Endothelial cell of umbilical vein (primary cell): ENCODE measurements at regions not wholly inside any gene's neighbourhood (a gene's known extent, or its start where the extent isn't known, plus 50 kb on each side); places are given as distances from the start of the nearest gene placed in this dataset.

Experiments used
- BruUV-seq: library from RNA; stranded (reverse); fragments of 400-500 nt; replicated peaks from 2 replicates; lab custom pipeline; 2021; lab: Mats Ljungman, UMichigan
- CTCF ChIA-PET: fragments of 300-600, 350-600 bp; sonication (Branson Sonifier 250); formaldehyde crosslinking; loops from one replicate; lab custom pipeline; 2021; ENCODE audit warnings: antibody characterized with exemption, inconsistent platforms; lab: Charles Lee
- POLR2A ChIA-PET: fragments of 300-600, 350-600 bp; sonication (Branson Sonifier 250); formaldehyde crosslinking; loops from one replicate; lab custom pipeline; 2021; ENCODE audit warnings: antibody characterized with exemption, inconsistent platforms; lab: Charles Lee
- DNase-seq: peaks from one replicate; pipeline ENCODE4 v3.0.0-alpha.2; 2011; ENCODE audit warnings: low read depth, low spot score
- FAIRE-seq: peaks from 2 replicates; lab custom pipeline; 2011; peaks lifted over from hg19 to GRCh38; lab: Jason Lieb, UNC
- H2AFZ ChIP-seq: 2 replicates; pipeline ENCODE4 v1.6.0; 2012; ENCODE audit warnings: low read depth, low read length, control low read depth, inconsistent platforms
- H3K27ac ChIP-seq: 2 replicates; pipeline ENCODE4 v1.5.1; 2011; ENCODE audit warnings: low read depth, mild to moderate bottlenecking, control low read depth, low read length, moderate library complexity; ENCODE audit not compliant: insufficient read depth
- H3K27me3 ChIP-seq, 2 experiments: 2 replicates each; pipeline versions ENCODE4 v1.6.0 to v1.6.1; 2011; ENCODE audit warnings: low read length in 2 of 2, mixed read lengths in 1 of 2; ENCODE audit not compliant: control insufficient read depth in 2 of 2, insufficient read depth in 2 of 2
- H3K36me3 ChIP-seq, 2 experiments: 2 replicates in 1 of 2; 3 replicates in 1 of 2; pipeline ENCODE4 v1.5.1; 2011; ENCODE audit warnings: low read length in 2 of 2, mild to moderate bottlenecking in 1 of 2, moderate library complexity in 1 of 2; ENCODE audit not compliant: control insufficient read depth in 2 of 2, insufficient read depth in 2 of 2; ENCODE audit errors: extremely low read depth in 1 of 2
- H3K4me1 ChIP-seq: 3 replicates; pipeline ENCODE4 v1.5.1; 2011; ENCODE audit warnings: mild to moderate bottlenecking, low read length; ENCODE audit not compliant: control insufficient read depth, insufficient read depth; ENCODE audit errors: extremely low read depth
- H3K4me2 ChIP-seq: 2 replicates; pipeline ENCODE4 v1.6.1; 2011; ENCODE audit warnings: low read length, control low read depth, mixed read lengths; ENCODE audit not compliant: insufficient read depth
- H3K4me3 ChIP-seq, 3 experiments: fragments of 200-600 bp in 1 of 3; sonication (generic), shearing (Covaris generic) in 1 of 3; replicated peaks in 1 of 3; 2 replicates each; pipeline ENCODE4 v1.5.1; 2011 to 2016; ENCODE audit warnings: control low read depth in 3 of 3, low read length in 3 of 3, mild to moderate bottlenecking in 2 of 3, inconsistent platforms in 1 of 3, low read depth in 1 of 3, moderate library complexity in 1 of 3; ENCODE audit not compliant: insufficient read depth in 1 of 3
- H3K79me2 ChIP-seq: 2 replicates; pipeline ENCODE4 v1.6.0; 2012; ENCODE audit warnings: low read length, inconsistent platforms; ENCODE audit not compliant: control insufficient read depth, insufficient read depth
- H3K9ac ChIP-seq: replicated peaks from 2 replicates; pipeline ENCODE3; 2011; ENCODE audit warnings: low read length, control low read depth; ENCODE audit not compliant: insufficient read depth; ENCODE audit errors: extremely low read depth
- H3K9me1 ChIP-seq: replicated peaks from 3 replicates; pipeline ENCODE4 v1.6.0; 2011; ENCODE audit warnings: mild to moderate bottlenecking, low read length; ENCODE audit not compliant: control insufficient read depth, insufficient read depth; ENCODE audit errors: extremely low read depth
- H3K9me3 ChIP-seq: replicated peaks from 2 replicates; pipeline ENCODE4 v1.5.1; 2012; ENCODE audit warnings: low read length, inconsistent platforms; ENCODE audit not compliant: control insufficient read depth, insufficient read depth
- H4K20me1 ChIP-seq: replicated peaks from 2 replicates; pipeline ENCODE3; 2011; ENCODE audit warnings: mild to moderate bottlenecking, low read length; ENCODE audit not compliant: control insufficient read depth, insufficient read depth; ENCODE audit errors: extremely low read depth
- EZH2 ChIP-seq: IDR thresholded peaks from 2 replicates; pipeline ENCODE4 v1.6.1; 2012; ENCODE audit warnings: borderline replicate concordance, low read depth, mild to moderate bottlenecking, moderate library complexity, low read length, inconsistent platforms; ENCODE audit not compliant: severe bottlenecking
- FOS ChIP-seq: IDR thresholded peaks from 2 replicates; pipeline ENCODE4 v1.6.1; 2011; ENCODE audit warnings: mild to moderate bottlenecking, low read length, moderate library complexity, borderline replicate concordance; ENCODE audit not compliant: insufficient read depth
- GATA2 ChIP-seq: IDR thresholded peaks from 2 replicates; pipeline ENCODE4 v1.7.0; 2011; ENCODE audit warnings: low read depth, mild to moderate bottlenecking, moderate library complexity, mixed read lengths, low read length; ENCODE audit not compliant: insufficient read length, insufficient read depth
- JUN ChIP-seq: IDR thresholded peaks from 2 replicates; pipeline ENCODE4 v1.6.1; 2011; ENCODE audit warnings: borderline replicate concordance, low read depth; ENCODE audit not compliant: insufficient read length, insufficient read depth
- MYC ChIP-seq: IDR thresholded peaks from one replicate; pipeline ENCODE4 v1.6.1; 2011; ENCODE audit warnings: mild to moderate bottlenecking, low read depth, low read length
- POLR2A ChIP-seq: IDR thresholded peaks from 2 replicates; pipeline ENCODE4 v1.6.1; 2012; ENCODE audit warnings: low read depth, mild to moderate bottlenecking, control low read depth, low read length
- POLR2AphosphoS5 ChIP-seq: IDR thresholded peaks from 2 replicates; pipeline ENCODE4 v1.6.1; 2012; ENCODE audit warnings: low read depth, mild to moderate bottlenecking, control low read depth, low read length, moderate library complexity; ENCODE audit not compliant: insufficient read depth
- dilution Hi-C: fragments of 300-500 bp; cut with MboI; formaldehyde crosslinking; loops from one replicate; pipeline ENCODE4 v1.15.0; 2019; ENCODE audit warnings: low sequenced_read_pairs; ENCODE audit not compliant: extremely low pct_ligation_motif_present
- intact Hi-C: fragments of 100-400 bp; cut with micrococcal nuclease; formaldehyde crosslinking; loops from one replicate; pipeline ENCODE4 v1.10.0; 2022
- TF ChIP-seq, protein P1 (sequence below): IDR thresholded peaks from 2 replicates; pipeline ENCODE4 v1.6.1; 2011; ENCODE audit not compliant: insufficient read depth, insufficient read length
- TF ChIP-seq, protein P2 (sequence below), 2 donors: IDR thresholded peaks; 1 replicate in 1 of 2; 2 replicates in 1 of 2; pipeline ENCODE4 v1.5.1; 2011; ENCODE audit warnings: low read length in 2 of 2, mild to moderate bottlenecking in 2 of 2, moderate library complexity in 2 of 2, control low read depth in 1 of 2, inconsistent platforms in 1 of 2, low read depth in 1 of 2; ENCODE audit not compliant: insufficient read depth in 1 of 2; ENCODE audit errors: extremely low read depth in 1 of 2

DNA sequence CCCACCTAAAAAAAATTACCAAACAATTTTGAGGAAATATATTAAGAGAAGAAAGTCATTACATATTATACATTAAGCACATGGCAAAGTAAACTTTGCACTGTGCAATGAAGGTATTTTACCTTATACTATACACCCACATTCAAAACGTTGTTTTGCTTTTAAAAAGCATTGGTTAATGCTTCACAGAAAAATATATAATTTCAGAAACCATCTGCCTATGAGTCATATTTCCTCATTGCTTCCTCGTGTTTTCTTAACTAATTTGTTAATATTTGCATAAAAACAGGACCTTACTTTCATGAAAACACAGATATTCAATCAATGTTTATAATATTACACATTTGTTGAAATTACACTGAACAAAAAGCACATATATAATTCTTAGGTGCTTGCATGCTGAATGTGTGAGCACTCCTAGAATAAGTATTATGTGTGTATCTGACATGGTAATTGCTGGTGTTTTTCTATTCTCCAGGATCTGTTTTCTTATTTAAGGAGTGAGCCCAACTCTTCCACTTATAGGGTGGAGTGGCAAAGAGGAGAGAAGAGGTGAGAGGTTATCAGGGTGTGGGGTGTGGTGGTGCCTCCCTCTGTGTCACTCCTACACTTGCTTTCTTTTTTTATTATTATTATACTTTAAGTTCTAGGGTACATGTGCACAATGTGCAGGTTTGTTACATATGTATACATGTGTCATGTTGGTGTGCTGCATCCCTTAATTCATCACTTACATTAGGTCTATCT lies 95.1 kb upstream of the IQCM start:
- no peaks in the 10 kb centered on the region for H3K36me3 ChIP-seq
- no peak overlapping the region for H3K4me3 ChIP-seq
- no peak overlapping the region for H3K27ac ChIP-seq
- no peak overlapping the region for H2AFZ ChIP-seq
- dilution Hi-C loops = no loop called here
- no peaks in the 10 kb centered on the region for H4K20me1 ChIP-seq
- peak; percentile 58 for FAIRE-seq
- ChIA-PET CTCF (no interaction called here), POLR2A (no interaction called here)
- H3K4me1 ChIP-seq = peaks cover 11% of the 10 kb centered on the region
- no peaks in the 10 kb centered on the region for H3K9me3 ChIP-seq
- H3K9ac ChIP-seq = no peak overlapping the region
- TF ChIP-seq FOS (peak; percentile 57), JUN (peak; percentile 28), POLR2A (no peak), EZH2 (no peak), GATA2 (no peak), POLR2AphosphoS5 (no peak), MYC (no peak)
- TF ChIP-seq, protein P1, sequence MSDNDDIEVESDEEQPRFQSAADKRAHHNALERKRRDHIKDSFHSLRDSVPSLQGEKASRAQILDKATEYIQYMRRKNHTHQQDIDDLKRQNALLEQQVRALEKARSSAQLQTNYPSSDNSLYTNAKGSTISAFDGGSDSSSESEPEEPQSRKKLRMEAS = no peak
- TF ChIP-seq, protein P2, sequence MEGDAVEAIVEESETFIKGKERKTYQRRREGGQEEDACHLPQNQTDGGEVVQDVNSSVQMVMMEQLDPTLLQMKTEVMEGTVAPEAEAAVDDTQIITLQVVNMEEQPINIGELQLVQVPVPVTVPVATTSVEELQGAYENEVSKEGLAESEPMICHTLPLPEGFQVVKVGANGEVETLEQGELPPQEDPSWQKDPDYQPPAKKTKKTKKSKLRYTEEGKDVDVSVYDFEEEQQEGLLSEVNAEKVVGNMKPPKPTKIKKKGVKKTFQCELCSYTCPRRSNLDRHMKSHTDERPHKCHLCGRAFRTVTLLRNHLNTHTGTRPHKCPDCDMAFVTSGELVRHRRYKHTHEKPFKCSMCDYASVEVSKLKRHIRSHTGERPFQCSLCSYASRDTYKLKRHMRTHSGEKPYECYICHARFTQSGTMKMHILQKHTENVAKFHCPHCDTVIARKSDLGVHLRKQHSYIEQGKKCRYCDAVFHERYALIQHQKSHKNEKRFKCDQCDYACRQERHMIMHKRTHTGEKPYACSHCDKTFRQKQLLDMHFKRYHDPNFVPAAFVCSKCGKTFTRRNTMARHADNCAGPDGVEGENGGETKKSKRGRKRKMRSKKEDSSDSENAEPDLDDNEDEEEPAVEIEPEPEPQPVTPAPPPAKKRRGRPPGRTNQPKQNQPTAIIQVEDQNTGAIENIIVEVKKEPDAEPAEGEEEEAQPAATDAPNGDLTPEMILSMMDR (IDR thresholded peaks at IDR 0.05; ENCODE audit: extremely low read depth in 1 of 2, insufficient read depth in 1 of 2, low read depth in 1 of 2, low read length in 2 of 2) = no peak
- H3K27me3 ChIP-seq = no peaks in the 10 kb centered on the region
- no peaks in the 10 kb centered on the region for H3K79me2 ChIP-seq
- intact Hi-C loops = loop anchor here (5.0 kb wide), 1 partner anchor 538 kb away; no protein-coding TSS in a partner anchor
- peak overlapping the region; percentile 2 for H3K4me2 ChIP-seq
- no TSS peak for BruUV-seq
- DNase-seq = peak; percentile 48
- no peaks in the 10 kb centered on the region for H3K9me1 ChIP-seq
